ENCODE measurements at regions not wholly inside any gene's neighbourhood (a gene's known extent, or its start where the extent isn't known, plus 50 kb on each side); places are given as distances from the start of the nearest gene placed in this dataset.

GRCh38 chr4:52369649-52370048, 289.5 kb downstream of the USP46 start:
- TF ChIP-seq CTCF (IDR thresholded peaks at IDR 0.05; ENCODE audit: insufficient read depth, low read length) = no peak
- TF ChIP-seq GABPA (IDR thresholded peaks at IDR 0.05; ENCODE audit: low read depth) = no peak
- TF ChIP-seq, protein P1, sequence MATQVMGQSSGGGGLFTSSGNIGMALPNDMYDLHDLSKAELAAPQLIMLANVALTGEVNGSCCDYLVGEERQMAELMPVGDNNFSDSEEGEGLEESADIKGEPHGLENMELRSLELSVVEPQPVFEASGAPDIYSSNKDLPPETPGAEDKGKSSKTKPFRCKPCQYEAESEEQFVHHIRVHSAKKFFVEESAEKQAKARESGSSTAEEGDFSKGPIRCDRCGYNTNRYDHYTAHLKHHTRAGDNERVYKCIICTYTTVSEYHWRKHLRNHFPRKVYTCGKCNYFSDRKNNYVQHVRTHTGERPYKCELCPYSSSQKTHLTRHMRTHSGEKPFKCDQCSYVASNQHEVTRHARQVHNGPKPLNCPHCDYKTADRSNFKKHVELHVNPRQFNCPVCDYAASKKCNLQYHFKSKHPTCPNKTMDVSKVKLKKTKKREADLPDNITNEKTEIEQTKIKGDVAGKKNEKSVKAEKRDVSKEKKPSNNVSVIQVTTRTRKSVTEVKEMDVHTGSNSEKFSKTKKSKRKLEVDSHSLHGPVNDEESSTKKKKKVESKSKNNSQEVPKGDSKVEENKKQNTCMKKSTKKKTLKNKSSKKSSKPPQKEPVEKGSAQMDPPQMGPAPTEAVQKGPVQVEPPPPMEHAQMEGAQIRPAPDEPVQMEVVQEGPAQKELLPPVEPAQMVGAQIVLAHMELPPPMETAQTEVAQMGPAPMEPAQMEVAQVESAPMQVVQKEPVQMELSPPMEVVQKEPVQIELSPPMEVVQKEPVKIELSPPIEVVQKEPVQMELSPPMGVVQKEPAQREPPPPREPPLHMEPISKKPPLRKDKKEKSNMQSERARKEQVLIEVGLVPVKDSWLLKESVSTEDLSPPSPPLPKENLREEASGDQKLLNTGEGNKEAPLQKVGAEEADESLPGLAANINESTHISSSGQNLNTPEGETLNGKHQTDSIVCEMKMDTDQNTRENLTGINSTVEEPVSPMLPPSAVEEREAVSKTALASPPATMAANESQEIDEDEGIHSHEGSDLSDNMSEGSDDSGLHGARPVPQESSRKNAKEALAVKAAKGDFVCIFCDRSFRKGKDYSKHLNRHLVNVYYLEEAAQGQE (IDR thresholded peaks at IDR 0.05; ENCODE audit: insufficient replicate concordance, low read depth) = no peak
- no peak for TF ChIP-seq POLR2AphosphoS5 (IDR thresholded peaks at IDR 0.05; ENCODE audit: low read depth)
